Fibroblast of peridontal ligament (primary cell): ENCODE measurements at regions not wholly inside any gene's neighbourhood (a gene's known extent, or its start where the extent isn't known, plus 50 kb on each side); places are given as distances from the start of the nearest gene placed in this dataset.

Source experiments
- DNase-seq: peaks from one replicate; pipeline ENCODE4 v3.0.0-alpha.2; 2010; ENCODE audit errors: extremely low read depth

DNA sequence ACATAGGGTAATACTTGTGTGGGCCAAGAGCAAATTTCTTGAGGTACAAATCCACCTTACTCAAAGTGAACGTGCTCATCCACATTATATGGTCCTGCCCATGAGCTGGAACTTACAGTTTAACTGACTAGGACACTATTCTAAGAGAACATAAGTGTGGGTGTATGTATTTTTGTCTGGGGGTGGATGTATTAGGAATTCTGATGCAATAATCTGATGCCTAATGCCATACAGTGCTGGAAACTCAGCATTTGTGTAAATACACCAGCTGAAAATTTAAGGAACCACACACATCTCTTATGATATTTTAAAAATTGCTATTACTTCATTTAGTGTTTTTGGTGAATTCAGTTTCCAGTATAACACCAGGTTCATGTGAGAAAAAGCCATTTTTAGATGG is 1350.7 kb downstream of the ZPLD1 start:
- no peak for DNase-seq

- no peak for DNase-seq
Observed at GRCh38 chr3:103786296-103786695, 1351.5 kb downstream of the ZPLD1 start.

GRCh38 chr3:103787164-103787871 is 1352.5 kb downstream of the ZPLD1 start:
- no peak for DNase-seq

DNA sequence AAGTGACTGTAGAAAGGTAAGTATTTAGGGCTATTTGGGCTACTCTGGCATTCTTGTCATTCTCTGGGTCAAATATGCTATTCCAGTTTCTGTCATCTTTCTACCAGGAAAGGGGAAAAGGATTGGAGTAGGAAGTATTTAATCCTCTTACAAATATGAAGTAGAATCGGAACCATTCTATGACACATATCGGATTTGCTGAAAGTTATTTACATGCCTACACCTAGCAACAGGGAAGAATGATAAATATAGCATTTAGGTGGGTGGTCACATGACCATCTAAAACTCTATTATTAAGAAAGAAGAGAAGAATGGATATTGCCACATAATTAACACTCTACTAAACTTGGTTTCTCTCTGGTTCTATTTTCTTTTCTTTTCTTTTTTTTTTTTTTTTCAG is 1353.1 kb downstream of the ZPLD1 start:
- DNase-seq: no peak

DNA sequence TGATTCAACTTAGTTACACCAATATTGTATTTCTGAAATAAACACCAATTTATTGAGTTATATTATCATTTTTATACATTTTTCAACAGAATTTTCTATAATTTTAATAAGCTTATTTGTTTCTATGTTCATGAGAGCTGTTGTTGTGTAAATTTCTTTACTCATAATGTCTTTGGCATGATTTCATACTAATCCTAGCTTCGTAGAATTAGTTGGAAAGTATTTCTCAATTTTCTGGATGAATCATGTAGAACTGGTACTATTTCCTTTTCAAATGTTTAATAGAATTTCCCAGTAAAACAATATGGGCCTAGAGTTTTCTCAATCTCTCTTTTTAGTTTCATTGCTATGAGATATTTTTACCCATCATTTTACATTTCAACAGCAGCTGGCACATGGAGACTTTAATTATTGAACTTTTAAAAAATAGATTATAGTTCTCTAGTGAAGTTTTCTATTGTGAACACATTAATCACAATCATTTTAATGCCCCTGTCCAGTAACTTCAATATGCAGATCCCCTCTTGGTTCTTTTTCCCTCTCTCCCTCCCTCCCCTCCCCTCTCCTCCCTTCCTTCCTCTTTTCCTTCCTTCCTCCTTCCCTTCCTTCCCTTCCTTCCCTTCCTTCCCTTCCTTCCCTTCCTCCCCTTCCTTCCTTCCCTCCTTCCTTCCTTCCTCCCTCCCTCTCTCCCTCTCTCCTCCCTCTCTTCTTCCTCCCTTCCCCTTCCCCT is 1357.1 kb downstream of the ZPLD1 start:
- no peak for DNase-seq

- DNase-seq: no peak
Observed at GRCh38 chr3:103794656-103795055, 1359.8 kb downstream of the ZPLD1 start.

GRCh38 chr3:103796068-103796467 is 1361.3 kb downstream of the ZPLD1 start:
- DNase-seq: no peak

DNA sequence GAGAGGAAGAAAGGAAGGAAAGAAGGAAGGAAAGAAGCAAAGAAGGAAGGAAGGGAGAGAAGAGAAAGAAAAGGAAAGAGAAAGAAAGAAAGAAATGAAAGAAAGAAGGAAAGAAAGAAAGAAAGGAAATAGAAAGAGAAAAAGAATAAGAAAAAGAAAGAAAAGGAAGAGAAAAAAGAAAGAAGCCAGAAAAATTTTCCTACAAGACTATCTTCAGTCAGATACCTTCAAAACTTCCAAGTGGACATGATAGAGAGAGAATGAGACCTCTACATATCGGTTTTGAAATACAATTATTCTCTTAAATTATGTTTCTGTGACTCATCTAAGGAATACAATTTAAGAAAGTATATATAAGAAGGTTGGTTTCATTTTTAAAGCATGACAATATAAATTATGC is 1369.0 kb downstream of the ZPLD1 start:
- no peak for DNase-seq

- DNase-seq: no peak
Observed at GRCh38 chr3:103810167-103810566, 1375.4 kb downstream of the ZPLD1 start.

- DNase-seq: no peak
Observed at GRCh38 chr3:103813955-103814354, 1379.1 kb downstream of the ZPLD1 start.

DNA sequence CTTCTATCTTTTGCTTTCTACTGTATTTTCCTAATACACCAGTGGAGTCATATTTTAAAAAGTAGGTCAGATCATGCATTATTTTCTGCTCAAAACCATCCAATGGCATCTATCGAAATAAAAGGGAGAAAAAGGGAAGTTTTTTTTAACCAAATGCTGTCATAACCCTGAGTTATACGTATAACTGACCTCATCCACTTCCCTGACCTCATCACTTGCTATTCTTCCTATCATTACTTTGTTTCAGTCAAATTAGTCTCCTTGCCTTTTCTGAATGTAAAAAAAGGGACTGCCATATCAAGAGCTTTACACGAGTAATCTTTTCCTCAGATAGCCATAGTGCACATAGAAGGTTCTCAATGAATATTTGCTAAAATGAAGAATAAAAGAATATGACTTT is 1383.6 kb downstream of the ZPLD1 start:
- DNase-seq: no peak

GRCh38 chr3:103818800-103819199 is 1384.0 kb downstream of the ZPLD1 start:
- no peak for DNase-seq

- DNase-seq: no peak
Observed at GRCh38 chr3:103825586-103825985, 1390.8 kb downstream of the ZPLD1 start.

DNA sequence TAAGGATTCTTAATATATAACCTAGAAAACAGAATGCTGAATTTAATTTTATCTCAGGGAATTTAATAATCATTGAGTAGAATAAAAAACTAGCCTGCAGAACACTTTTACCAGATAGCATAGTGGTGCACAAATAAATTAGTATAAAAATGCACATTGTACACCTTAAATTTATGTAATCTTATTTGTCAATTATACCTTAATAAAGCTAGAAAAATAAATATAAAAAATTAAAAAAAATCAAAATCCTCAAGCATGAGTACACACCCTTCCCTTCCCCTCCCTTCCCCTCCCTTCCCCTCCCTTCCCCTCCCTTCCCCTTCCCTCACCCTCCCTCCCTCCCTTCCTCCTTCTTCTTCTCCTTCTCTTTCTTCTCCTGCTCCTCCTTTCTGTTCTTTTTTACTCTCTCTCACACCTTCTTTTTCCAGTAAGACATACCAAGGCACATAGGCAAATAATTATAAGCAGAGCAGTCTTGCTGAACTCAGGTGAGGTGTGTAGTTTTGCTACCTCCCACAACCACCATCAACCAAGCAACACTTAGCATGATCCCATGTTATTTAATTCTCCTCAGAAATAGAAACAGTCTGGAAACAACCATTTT is 1395.0 kb downstream of the ZPLD1 start:
- DNase-seq: no peak

- no peak for DNase-seq
Observed at GRCh38 chr3:103847081-103848062, 1412.6 kb downstream of the ZPLD1 start.

GRCh38 chr3:103851793-103852192 is 1417.0 kb downstream of the ZPLD1 start:
- DNase-seq: no peak

- no peak for DNase-seq
Observed at GRCh38 chr3:103862415-103862814, 1427.6 kb downstream of the ZPLD1 start.

- no peak for DNase-seq
Observed at GRCh38 chr3:103863381-103863780, 1428.6 kb downstream of the ZPLD1 start.

DNA sequence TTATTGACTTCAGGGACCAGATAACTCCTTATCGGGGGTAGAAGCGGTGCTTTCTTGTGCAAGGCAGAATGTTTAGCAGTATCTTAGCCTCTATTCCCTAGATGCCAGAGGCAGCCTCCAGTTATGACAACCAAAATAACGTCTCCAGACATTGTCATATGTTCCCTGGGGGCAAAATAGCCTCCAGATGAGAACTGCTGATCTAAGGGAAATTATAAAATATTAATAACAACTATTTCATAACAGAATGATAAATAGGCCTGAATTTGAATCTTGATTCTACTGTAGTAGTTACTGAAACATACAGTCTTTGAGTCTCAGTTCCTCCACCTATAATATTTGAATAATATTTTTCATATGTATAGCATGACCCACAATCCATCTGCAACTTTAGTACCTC is 1431.3 kb downstream of the ZPLD1 start:
- no peak for DNase-seq

GRCh38 chr3:103873021-103873420 is 1438.2 kb downstream of the ZPLD1 start:
- no peak for DNase-seq

GRCh38 chr3:103873897-103874545 is 1439.2 kb downstream of the ZPLD1 start:
- no peak for DNase-seq
